Esophagus muscularis mucosa (tissue), 4 donors: ENCODE measurements at regions not wholly inside any gene's neighbourhood (a gene's known extent, or its start where the extent isn't known, plus 50 kb on each side); places are given as distances from the start of the nearest gene placed in this dataset.

Source experiments
- EP300 ChIP-seq: sonication (generic); formaldehyde crosslinking; IDR thresholded peaks from one replicate; pipeline ENCODE4 v1.6.1; 2017; ENCODE audit warnings: antibody characterized with exemption
- POLR2A ChIP-seq: fragments of 450-650 bp; IDR thresholded peaks from one replicate; pipeline ENCODE4 v1.6.1; 2017; ENCODE audit warnings: antibody characterized with exemption, moderate library complexity, mild to moderate bottlenecking, low read depth
- POLR2AphosphoS5 ChIP-seq, 2 donors: sonication (generic); formaldehyde crosslinking; IDR thresholded peaks; one replicate each; pipeline ENCODE4 v1.6.1; 2017; ENCODE audit warnings: antibody characterized with exemption in 2 of 2
- TF ChIP-seq, protein P1 (sequence below), 3 experiments: fragments of 200-600 bp in 2 of 3; fragments of 450-650 bp in 1 of 3; sonication (generic) in 2 of 3; IDR thresholded peaks; one replicate each; pipeline ENCODE4 v1.5.1; 2017 to 2019; ENCODE audit warnings: antibody characterized with exemption in 3 of 3, mild to moderate bottlenecking in 2 of 3, moderate library complexity in 1 of 3

DNA sequence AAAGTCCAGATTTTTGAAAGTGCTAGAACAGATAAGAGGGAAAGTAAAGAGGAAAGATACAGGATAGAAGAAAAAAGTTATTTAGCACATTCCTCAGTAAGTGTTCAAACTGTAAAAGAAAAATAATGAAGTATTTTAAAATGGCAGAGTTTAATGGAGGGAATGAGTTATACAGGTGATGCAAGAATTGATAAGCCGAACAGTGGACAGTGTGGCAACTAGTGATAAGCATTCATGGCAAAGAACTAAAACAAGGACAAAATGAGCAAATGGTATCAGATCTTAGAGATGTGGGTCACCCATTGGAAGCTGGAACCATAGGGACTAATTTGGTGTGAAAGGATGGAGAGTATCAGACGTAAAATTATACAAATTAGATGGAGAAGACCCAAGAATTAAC is 622.9 kb upstream of the SGO1 start:
- TF ChIP-seq, protein P1, sequence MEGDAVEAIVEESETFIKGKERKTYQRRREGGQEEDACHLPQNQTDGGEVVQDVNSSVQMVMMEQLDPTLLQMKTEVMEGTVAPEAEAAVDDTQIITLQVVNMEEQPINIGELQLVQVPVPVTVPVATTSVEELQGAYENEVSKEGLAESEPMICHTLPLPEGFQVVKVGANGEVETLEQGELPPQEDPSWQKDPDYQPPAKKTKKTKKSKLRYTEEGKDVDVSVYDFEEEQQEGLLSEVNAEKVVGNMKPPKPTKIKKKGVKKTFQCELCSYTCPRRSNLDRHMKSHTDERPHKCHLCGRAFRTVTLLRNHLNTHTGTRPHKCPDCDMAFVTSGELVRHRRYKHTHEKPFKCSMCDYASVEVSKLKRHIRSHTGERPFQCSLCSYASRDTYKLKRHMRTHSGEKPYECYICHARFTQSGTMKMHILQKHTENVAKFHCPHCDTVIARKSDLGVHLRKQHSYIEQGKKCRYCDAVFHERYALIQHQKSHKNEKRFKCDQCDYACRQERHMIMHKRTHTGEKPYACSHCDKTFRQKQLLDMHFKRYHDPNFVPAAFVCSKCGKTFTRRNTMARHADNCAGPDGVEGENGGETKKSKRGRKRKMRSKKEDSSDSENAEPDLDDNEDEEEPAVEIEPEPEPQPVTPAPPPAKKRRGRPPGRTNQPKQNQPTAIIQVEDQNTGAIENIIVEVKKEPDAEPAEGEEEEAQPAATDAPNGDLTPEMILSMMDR (IDR thresholded peaks at IDR 0.05), result no peak
- TF ChIP-seq POLR2A (no peak), EP300 (no peak), POLR2AphosphoS5 (IDR thresholded peaks at IDR 0.05) (no peak)
